Endothelial cell of umbilical vein (primary cell): ENCODE measurements at regions not wholly inside any gene's neighbourhood (a gene's known extent, or its start where the extent isn't known, plus 50 kb on each side); places are given as distances from the start of the nearest gene placed in this dataset.

ENCODE experiments used
- EZH2 ChIP-seq: IDR thresholded peaks from 2 replicates; pipeline ENCODE4 v1.6.1; 2012; ENCODE audit warnings: borderline replicate concordance, low read depth, mild to moderate bottlenecking, moderate library complexity, low read length, inconsistent platforms; ENCODE audit not compliant: severe bottlenecking
- GATA2 ChIP-seq: IDR thresholded peaks from 2 replicates; pipeline ENCODE4 v1.7.0; 2011; ENCODE audit warnings: low read depth, mild to moderate bottlenecking, moderate library complexity, mixed read lengths, low read length; ENCODE audit not compliant: insufficient read length, insufficient read depth
- MYC ChIP-seq: IDR thresholded peaks from one replicate; pipeline ENCODE4 v1.6.1; 2011; ENCODE audit warnings: mild to moderate bottlenecking, low read depth, low read length
- POLR2A ChIP-seq: IDR thresholded peaks from 2 replicates; pipeline ENCODE4 v1.6.1; 2012; ENCODE audit warnings: low read depth, mild to moderate bottlenecking, control low read depth, low read length
- POLR2AphosphoS5 ChIP-seq: IDR thresholded peaks from 2 replicates; pipeline ENCODE4 v1.6.1; 2012; ENCODE audit warnings: low read depth, mild to moderate bottlenecking, control low read depth, low read length, moderate library complexity; ENCODE audit not compliant: insufficient read depth
- TF ChIP-seq, protein P1 (sequence below), 2 donors: IDR thresholded peaks; 1 replicate in 1 of 2; 2 replicates in 1 of 2; pipeline ENCODE4 v1.5.1; 2011; ENCODE audit warnings: low read length in 2 of 2, mild to moderate bottlenecking in 2 of 2, moderate library complexity in 2 of 2, control low read depth in 1 of 2, inconsistent platforms in 1 of 2, low read depth in 1 of 2; ENCODE audit not compliant: insufficient read depth in 1 of 2; ENCODE audit errors: extremely low read depth in 1 of 2
- TF ChIP-seq, protein P2 (sequence below): IDR thresholded peaks from 2 replicates; pipeline ENCODE4 v1.6.1; 2011; ENCODE audit not compliant: insufficient read depth, insufficient read length

DNA sequence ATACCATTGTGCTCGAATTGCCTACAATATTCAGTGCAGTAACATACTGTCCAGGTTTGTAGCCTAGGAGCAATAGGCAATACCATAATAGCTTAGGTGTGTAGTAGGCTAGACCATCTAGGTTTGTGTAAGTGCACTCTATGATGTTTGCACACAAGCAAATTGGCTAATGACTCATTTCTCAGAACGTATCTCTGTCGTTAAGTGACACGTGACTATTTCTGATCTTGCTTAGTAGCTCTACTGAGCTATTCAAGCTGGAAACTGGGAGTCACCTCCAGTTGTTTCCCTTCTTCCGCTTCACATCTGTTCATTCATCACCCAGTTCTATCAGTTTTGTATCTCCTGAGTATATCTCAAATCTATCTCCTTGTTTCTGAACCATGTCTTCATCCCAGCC is 86.1 kb downstream of the HNRNPD start:
- no peak for TF ChIP-seq EZH2
- TF ChIP-seq, protein P1, sequence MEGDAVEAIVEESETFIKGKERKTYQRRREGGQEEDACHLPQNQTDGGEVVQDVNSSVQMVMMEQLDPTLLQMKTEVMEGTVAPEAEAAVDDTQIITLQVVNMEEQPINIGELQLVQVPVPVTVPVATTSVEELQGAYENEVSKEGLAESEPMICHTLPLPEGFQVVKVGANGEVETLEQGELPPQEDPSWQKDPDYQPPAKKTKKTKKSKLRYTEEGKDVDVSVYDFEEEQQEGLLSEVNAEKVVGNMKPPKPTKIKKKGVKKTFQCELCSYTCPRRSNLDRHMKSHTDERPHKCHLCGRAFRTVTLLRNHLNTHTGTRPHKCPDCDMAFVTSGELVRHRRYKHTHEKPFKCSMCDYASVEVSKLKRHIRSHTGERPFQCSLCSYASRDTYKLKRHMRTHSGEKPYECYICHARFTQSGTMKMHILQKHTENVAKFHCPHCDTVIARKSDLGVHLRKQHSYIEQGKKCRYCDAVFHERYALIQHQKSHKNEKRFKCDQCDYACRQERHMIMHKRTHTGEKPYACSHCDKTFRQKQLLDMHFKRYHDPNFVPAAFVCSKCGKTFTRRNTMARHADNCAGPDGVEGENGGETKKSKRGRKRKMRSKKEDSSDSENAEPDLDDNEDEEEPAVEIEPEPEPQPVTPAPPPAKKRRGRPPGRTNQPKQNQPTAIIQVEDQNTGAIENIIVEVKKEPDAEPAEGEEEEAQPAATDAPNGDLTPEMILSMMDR (IDR thresholded peaks at IDR 0.05; ENCODE audit: extremely low read depth in 1 of 2, insufficient read depth in 1 of 2, low read depth in 1 of 2, low read length in 2 of 2): no peak
- TF ChIP-seq, protein P2, sequence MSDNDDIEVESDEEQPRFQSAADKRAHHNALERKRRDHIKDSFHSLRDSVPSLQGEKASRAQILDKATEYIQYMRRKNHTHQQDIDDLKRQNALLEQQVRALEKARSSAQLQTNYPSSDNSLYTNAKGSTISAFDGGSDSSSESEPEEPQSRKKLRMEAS: no peak
- TF ChIP-seq POLR2A: no peak
- TF ChIP-seq MYC: no peak
- TF ChIP-seq POLR2AphosphoS5: no peak
- TF ChIP-seq GATA2: no peak
